ENCODE measurements at regions not wholly inside any gene's neighbourhood (a gene's known extent, or its start where the extent isn't known, plus 50 kb on each side); places are given as distances from the start of the nearest gene placed in this dataset.
A peak's percentile ranks its signal among the peaks of the same experiment; 100 is the strongest.

- no peak for DNase-seq (ENCODE audit: low read depth)
Observed at GRCh38 chr10:78759456-78760120, 309.2 kb upstream of the ZMIZ1 start.

GRCh38 chr10:78760463-78761310, 308.1 kb upstream of the ZMIZ1 start:
- DNase-seq (ENCODE audit: low read depth), result no peak

GRCh38 chr10:78761311-78761781, 307.4 kb upstream of the ZMIZ1 start:
- no peak for DNase-seq (ENCODE audit: low read depth)

- no peak for DNase-seq (ENCODE audit: low read depth)
Observed at GRCh38 chr10:78762086-78762630, 306.6 kb upstream of the ZMIZ1 start.

GRCh38 chr10:78763234-78763633, 305.5 kb upstream of the ZMIZ1 start:
- no peak for DNase-seq (ENCODE audit: low read depth)

- peak; percentile 9 for DNase-seq (ENCODE audit: low read depth)
Observed at GRCh38 chr10:78763651-78764395, 304.9 kb upstream of the ZMIZ1 start.

GRCh38 chr10:78764436-78764835, 304.3 kb upstream of the ZMIZ1 start:
- no peak for DNase-seq (ENCODE audit: low read depth)

- no peak for DNase-seq (ENCODE audit: low read depth)
Observed at GRCh38 chr10:78764846-78765430, 303.8 kb upstream of the ZMIZ1 start.

GRCh38 chr10:78765726-78766335, 302.9 kb upstream of the ZMIZ1 start:
- DNase-seq (ENCODE audit: low read depth), result no peak

GRCh38 chr10:78766603-78767002, 302.2 kb upstream of the ZMIZ1 start:
- DNase-seq (ENCODE audit: low read depth), result no peak

GRCh38 chr10:78768041-78768835, 300.5 kb upstream of the ZMIZ1 start:
- DNase-seq (ENCODE audit: low read depth), result no peak

- DNase-seq (ENCODE audit: low read depth), result no peak
Observed at GRCh38 chr10:78768876-78769275, 299.9 kb upstream of the ZMIZ1 start.

GRCh38 chr10:78769526-78769925, 299.2 kb upstream of the ZMIZ1 start:
- DNase-seq (ENCODE audit: low read depth), result no peak

- DNase-seq (ENCODE audit: low read depth), result no peak
Observed at GRCh38 chr10:78770167-78771090, 298.3 kb upstream of the ZMIZ1 start.

GRCh38 chr10:78771260-78771659, 297.5 kb upstream of the ZMIZ1 start:
- DNase-seq (ENCODE audit: low read depth), result no peak

- no peak for DNase-seq (ENCODE audit: low read depth)
Observed at GRCh38 chr10:78771808-78772455, 296.8 kb upstream of the ZMIZ1 start.

GRCh38 chr10:78772486-78772885, 296.3 kb upstream of the ZMIZ1 start:
- no peak for DNase-seq (ENCODE audit: low read depth)

GRCh38 chr10:78772986-78773530, 295.7 kb upstream of the ZMIZ1 start:
- DNase-seq (ENCODE audit: low read depth), result no peak

- DNase-seq (ENCODE audit: low read depth), result no peak
Observed at GRCh38 chr10:78774614-78774998, 294.2 kb upstream of the ZMIZ1 start.

All from activated T-cell treated with anti-CD3 and anti-CD28 coated beads for 24 hours (primary cell).